Cerebellar cortex (tissue), 1 donor: ENCODE measurements at regions not wholly inside any gene's neighbourhood (a gene's known extent, or its start where the extent isn't known, plus 50 kb on each side); places are given as distances from the start of the nearest gene placed in this dataset.

Source experiments
- DNase-seq: peaks from one replicate; pipeline ENCODE4 v3.0.0-alpha.2; 2015; ENCODE audit warnings: low spot score

GRCh38 chr10:61140765-61141392 is 196.9 kb upstream of the RHOBTB1 start:
- peak; percentile 71 for DNase-seq

- DNase-seq: no peak
Measured at GRCh38 chr10:61139592-61139953, 195.6 kb upstream of the RHOBTB1 start.

- DNase-seq: no peak
Measured at GRCh38 chr10:61138708-61139591, 195.0 kb upstream of the RHOBTB1 start.

GRCh38 chr10:61136139-61136538 is 192.2 kb upstream of the RHOBTB1 start:
- DNase-seq: no peak

DNA sequence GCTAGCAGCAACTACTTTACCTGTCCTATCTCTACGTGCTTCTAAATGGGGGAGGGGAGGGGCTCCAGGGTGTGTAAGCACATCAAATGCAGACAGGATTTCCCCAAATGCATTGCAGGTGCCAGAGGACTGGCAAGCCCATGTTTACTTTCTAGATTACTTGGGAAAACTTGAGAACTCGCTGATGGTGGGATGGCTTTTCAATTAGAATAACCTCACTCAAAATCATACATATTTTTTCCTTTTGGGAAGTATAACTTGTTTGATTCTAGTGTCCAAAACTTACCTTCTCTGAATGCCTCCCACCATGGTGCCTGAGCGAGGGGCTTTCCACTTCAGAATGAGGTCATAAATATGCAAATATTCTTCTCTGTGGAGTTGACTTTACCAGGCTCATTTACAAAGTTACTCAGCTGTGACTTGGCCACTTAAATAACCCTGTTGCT is 191.3 kb upstream of the RHOBTB1 start:
- DNase-seq: no peak

GRCh38 chr10:61130366-61130765 is 186.4 kb upstream of the RHOBTB1 start:
- DNase-seq: no peak

- no peak for DNase-seq
Measured at GRCh38 chr10:61128196-61128595, 184.2 kb upstream of the RHOBTB1 start.

GRCh38 chr10:61125560-61126170 is 181.7 kb upstream of the RHOBTB1 start:
- DNase-seq: peak; percentile 7

- DNase-seq: no peak
Measured at GRCh38 chr10:61124756-61125530, 181.0 kb upstream of the RHOBTB1 start.

- no peak for DNase-seq
Measured at GRCh38 chr10:61120805-61121204, 176.8 kb upstream of the RHOBTB1 start.

- no peak for DNase-seq
Measured at GRCh38 chr10:61119573-61119972, 175.6 kb upstream of the RHOBTB1 start.

- DNase-seq: no peak
Measured at GRCh38 chr10:61115897-61116296, 171.9 kb upstream of the RHOBTB1 start.

DNA sequence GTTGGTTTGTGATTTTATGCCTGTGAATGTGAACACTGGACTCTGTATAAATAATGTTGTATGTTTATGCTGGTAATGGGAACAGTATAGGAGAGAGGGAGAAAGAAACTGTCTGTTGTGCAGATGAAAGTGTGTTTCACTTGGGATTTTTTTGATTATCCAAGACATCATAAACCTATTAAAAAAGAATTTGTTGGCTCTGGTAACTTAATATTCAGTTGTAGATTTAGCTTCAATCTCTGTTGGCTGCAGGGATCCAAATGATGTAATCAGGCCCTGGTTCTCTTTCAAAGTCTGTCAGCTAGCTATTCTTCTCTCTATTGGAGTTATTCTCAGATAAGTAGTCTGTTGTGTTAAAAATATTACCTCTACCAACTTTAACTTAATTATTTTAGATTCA is 168.8 kb upstream of the RHOBTB1 start:
- DNase-seq: no peak

DNA sequence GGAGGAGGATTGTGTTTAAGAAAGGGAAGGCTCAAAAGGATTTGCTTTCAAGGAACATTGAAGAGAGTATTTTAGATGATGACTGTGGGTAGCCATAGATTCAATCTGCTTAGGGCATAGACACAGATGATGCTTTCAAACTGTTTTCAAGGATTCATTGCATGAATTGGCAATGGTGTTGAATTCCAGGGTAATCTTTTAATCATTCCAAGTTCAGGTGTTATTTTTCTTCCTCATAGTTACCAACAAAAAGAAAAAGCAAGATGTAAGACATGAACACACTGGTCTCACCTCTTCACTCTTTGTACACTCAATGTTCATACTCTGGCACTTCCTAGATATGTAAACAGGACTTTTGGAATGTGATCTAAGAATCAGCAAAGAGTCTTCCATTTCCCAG is 167.0 kb upstream of the RHOBTB1 start:
- DNase-seq: no peak

GRCh38 chr10:61110188-61110844 is 166.3 kb upstream of the RHOBTB1 start:
- no peak for DNase-seq

DNA sequence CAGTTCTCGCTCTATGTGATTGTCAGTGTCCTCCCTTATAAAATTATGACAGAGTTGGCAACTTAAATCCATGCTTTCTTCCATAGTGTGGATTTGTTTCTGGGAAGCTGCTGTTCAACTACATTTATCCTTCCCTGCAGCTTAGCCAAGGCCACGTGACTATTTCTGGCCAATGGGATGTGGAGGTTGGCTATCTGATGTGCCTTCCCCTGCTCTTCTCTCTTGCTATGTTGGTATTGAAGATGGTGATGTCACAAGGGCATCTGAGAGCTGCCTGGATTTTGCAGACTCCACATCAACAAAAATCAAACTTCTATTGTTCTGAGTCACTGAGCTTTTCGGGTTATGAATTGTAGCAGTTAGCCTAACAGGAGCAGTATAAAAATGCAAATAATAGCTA is 164.9 kb upstream of the RHOBTB1 start:
- DNase-seq: no peak

- DNase-seq: peak; percentile 75
Measured at GRCh38 chr10:61100887-61101286, 156.9 kb upstream of the RHOBTB1 start.

- DNase-seq: no peak
Measured at GRCh38 chr10:61099756-61100155, 155.8 kb upstream of the RHOBTB1 start.

- no peak for DNase-seq
Measured at GRCh38 chr10:61098966-61099365, 155.0 kb upstream of the RHOBTB1 start.

- DNase-seq: no peak
Measured at GRCh38 chr10:61097026-61097425, 153.0 kb upstream of the RHOBTB1 start.

GRCh38 chr10:61096056-61096455 is 152.1 kb upstream of the RHOBTB1 start:
- no peak for DNase-seq

- no peak for DNase-seq
Measured at GRCh38 chr10:61091531-61091930, 147.5 kb upstream of the RHOBTB1 start.
